Parathyroid adenoma (tissue), 2 donors: ENCODE measurements at regions not wholly inside any gene's neighbourhood (a gene's known extent, or its start where the extent isn't known, plus 50 kb on each side); places are given as distances from the start of the nearest gene placed in this dataset.
"Not testable (repeated sequence)": the region's sequence is repeated elsewhere in the genome, so short reads cannot be mapped to it uniquely, and the experiment has no call there.

Experiments
- H2AFZ ChIP-seq: fragments of 300-600 bp; sonication (generic); one replicate; pipeline ENCODE4 v1.7.0; 2017; ENCODE audit warnings: antibody characterized with exemption, mild to moderate bottlenecking
- H3K27ac ChIP-seq: fragments of 300-600 bp; sonication (generic); one replicate; pipeline ENCODE4 v1.7.0; 2017
- H3K27me3 ChIP-seq: fragments of 300-600 bp; sonication (generic); one replicate; pipeline ENCODE4 v1.7.0; 2017; ENCODE audit warnings: low read length; ENCODE audit not compliant: control insufficient read depth, insufficient read depth
- H3K36me3 ChIP-seq: fragments of 300-600 bp; sonication (generic); one replicate; pipeline ENCODE4 v1.7.0; 2017; ENCODE audit warnings: low read length; ENCODE audit not compliant: control insufficient read depth, insufficient read depth
- H3K4me1 ChIP-seq: fragments of 300-600 bp; sonication (generic); one replicate; pipeline ENCODE4 v1.7.0; 2017; ENCODE audit warnings: control low read depth
- H3K4me2 ChIP-seq: fragments of 300-600 bp; sonication (generic); one replicate; pipeline ENCODE4 v1.7.0; 2017; ENCODE audit warnings: low read length
- H3K4me3 ChIP-seq: fragments of 300-600 bp; sonication (generic); one replicate; pipeline ENCODE4 v1.7.0; 2017; ENCODE audit warnings: low read depth, low read length
- H3K79me2 ChIP-seq: fragments of 300-600 bp; sonication (generic); one replicate; pipeline ENCODE4 v1.7.0; 2017; ENCODE audit warnings: control low read depth
- H3K9ac ChIP-seq: fragments of 300-600 bp; sonication (generic); one replicate; pipeline ENCODE4 v1.7.0; 2017; ENCODE audit warnings: mild to moderate bottlenecking
- H3K9me3 ChIP-seq: fragments of 300-600 bp; sonication (generic); one replicate; pipeline ENCODE4 v1.7.0; 2017; ENCODE audit warnings: low read length; ENCODE audit not compliant: control insufficient read depth
- TF ChIP-seq, protein P1 (sequence below): fragments of 300-600 bp; sonication (generic); IDR thresholded peaks from one replicate; pipeline ENCODE4 v1.7.0; 2017; ENCODE audit warnings: antibody characterized with exemption, mild to moderate bottlenecking
- donor health status: primary hyperparathyroidism.

DNA sequence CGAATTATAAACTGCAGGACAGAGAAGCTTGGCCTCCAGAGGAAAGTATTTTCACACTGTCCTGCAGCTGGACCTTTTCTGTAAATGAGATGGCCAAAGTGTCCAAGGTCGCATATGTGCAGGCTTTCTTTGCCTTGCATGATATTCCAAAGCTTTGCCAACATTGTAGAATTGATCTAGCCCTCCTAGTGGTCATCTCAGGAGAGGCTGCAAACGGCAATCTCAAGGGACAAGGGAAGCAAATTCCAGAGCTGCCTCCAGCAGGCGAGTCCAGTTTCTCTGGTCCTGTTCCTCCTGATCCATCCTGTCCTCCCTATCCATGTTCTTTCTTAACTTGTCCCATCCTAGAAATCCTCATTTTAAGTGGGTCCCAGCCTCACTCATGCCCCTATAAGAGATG lies 373.4 kb upstream of the PCDH15 start:
- H3K27ac ChIP-seq: no peak overlapping the region
- no peaks in the 10 kb centered on the region for H3K79me2 ChIP-seq
- no peak overlapping the region for H3K4me3 ChIP-seq
- no peaks in the 10 kb centered on the region for H3K9me3 ChIP-seq
- TF ChIP-seq, protein P1, sequence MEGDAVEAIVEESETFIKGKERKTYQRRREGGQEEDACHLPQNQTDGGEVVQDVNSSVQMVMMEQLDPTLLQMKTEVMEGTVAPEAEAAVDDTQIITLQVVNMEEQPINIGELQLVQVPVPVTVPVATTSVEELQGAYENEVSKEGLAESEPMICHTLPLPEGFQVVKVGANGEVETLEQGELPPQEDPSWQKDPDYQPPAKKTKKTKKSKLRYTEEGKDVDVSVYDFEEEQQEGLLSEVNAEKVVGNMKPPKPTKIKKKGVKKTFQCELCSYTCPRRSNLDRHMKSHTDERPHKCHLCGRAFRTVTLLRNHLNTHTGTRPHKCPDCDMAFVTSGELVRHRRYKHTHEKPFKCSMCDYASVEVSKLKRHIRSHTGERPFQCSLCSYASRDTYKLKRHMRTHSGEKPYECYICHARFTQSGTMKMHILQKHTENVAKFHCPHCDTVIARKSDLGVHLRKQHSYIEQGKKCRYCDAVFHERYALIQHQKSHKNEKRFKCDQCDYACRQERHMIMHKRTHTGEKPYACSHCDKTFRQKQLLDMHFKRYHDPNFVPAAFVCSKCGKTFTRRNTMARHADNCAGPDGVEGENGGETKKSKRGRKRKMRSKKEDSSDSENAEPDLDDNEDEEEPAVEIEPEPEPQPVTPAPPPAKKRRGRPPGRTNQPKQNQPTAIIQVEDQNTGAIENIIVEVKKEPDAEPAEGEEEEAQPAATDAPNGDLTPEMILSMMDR: no peak
- H2AFZ ChIP-seq: no peak overlapping the region
- H3K4me1 ChIP-seq: no peaks in the 10 kb centered on the region
- no peaks in the 10 kb centered on the region for H3K36me3 ChIP-seq
- no peaks in the 10 kb centered on the region for H3K27me3 ChIP-seq
- no peak overlapping the region for H3K9ac ChIP-seq
- H3K4me2 ChIP-seq: no peak overlapping the region

DNA sequence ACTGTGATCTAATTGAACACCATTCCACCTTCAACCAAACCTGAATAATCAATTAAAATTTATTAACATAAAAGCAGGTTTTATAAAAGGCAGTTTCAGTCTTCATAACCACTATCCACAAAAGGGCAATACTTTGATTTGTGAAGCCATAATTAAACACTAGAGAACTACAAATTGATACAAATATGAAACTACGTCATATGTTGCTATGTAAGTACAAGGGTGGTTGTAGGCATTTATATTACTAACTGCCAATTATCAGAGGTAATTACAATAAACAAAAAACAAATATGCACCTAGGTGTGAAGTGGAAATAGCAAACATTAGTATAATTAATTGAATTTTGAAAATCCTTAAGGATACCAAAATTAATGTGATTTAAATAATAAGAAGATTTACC lies 368.5 kb upstream of the PCDH15 start:
- Histone ChIP-seq H3K27me3 (no peaks in the 10 kb centered on the region), H3K9ac (no peak overlapping the region), H3K4me1 (no peaks in the 10 kb centered on the region), H3K4me3 (no peak overlapping the region), H3K36me3 (no peaks in the 10 kb centered on the region), H3K9me3 (no peaks in the 10 kb centered on the region), H3K4me2 (no peak overlapping the region), H3K79me2 (no peaks in the 10 kb centered on the region), H2AFZ (no peak overlapping the region), H3K27ac (no peak overlapping the region)
- TF ChIP-seq, protein P1: no peak

DNA sequence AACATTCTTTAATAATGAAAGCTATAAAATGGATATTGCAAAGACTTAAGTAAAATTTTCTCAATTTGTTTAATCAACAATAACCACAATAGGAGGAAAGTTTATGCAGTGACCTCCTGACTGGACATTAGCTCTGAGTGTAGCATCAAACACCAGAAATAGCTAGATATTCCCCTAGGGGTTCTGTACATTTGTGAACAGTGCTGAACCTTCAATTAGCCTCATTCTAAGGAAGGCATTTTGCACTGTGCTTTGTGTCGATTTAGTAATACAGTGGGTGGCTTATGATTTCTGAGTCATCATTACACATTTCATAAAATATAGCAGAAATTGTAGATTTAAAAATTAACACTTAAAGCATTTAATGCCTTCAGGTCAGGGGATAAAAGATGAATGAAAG lies 367.3 kb upstream of the PCDH15 start:
- Histone ChIP-seq H3K4me1 (no peaks in the 10 kb centered on the region), H3K4me3 (no peak overlapping the region), H3K36me3 (no peaks in the 10 kb centered on the region), H2AFZ (no peak overlapping the region), H3K27me3 (no peaks in the 10 kb centered on the region), H3K4me2 (no peak overlapping the region), H3K9ac (no peak overlapping the region), H3K9me3 (no peaks in the 10 kb centered on the region), H3K79me2 (no peaks in the 10 kb centered on the region), H3K27ac (no peak overlapping the region)
- TF ChIP-seq, protein P1: no peak

DNA sequence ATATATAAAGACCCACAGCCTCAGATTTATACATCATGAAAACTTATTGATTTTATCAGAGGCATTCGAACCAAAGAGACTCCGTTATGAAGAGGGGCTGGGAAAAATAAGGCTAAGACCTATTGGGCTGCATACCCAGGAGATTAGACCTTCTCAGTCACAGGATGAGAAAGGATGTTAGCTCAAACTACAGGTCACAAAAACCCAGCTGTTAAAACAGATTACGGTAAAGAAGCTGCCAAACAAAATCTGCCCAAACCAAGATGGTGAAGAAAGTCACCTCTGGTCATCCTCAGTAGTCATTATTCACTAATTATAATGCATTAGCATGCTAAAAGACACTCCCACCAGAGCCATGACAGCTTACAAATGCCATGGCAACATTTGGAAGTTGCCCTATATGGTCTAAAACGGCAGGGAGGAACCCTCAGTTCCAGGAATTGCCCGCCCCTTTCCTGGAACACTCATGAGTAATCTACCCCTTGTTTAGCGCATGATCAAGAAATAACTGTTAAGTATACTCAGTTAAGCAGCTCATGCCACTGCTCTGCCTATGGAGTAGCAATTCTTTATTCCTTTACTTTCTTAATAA lies 362.5 kb upstream of the PCDH15 start:
- H3K27ac ChIP-seq: no peak overlapping the region
- no peaks in the 10 kb centered on the region for H3K27me3 ChIP-seq
- H3K4me3 ChIP-seq: no peak overlapping the region
- no peaks in the 10 kb centered on the region for H3K79me2 ChIP-seq
- H3K9me3 ChIP-seq: no peaks in the 10 kb centered on the region
- TF ChIP-seq, protein P1: no peak
- H3K4me1 ChIP-seq: no peaks in the 10 kb centered on the region
- no peak overlapping the region for H3K9ac ChIP-seq
- H2AFZ ChIP-seq: no peak overlapping the region
- H3K36me3 ChIP-seq: no peaks in the 10 kb centered on the region
- H3K4me2 ChIP-seq: no peak overlapping the region

DNA sequence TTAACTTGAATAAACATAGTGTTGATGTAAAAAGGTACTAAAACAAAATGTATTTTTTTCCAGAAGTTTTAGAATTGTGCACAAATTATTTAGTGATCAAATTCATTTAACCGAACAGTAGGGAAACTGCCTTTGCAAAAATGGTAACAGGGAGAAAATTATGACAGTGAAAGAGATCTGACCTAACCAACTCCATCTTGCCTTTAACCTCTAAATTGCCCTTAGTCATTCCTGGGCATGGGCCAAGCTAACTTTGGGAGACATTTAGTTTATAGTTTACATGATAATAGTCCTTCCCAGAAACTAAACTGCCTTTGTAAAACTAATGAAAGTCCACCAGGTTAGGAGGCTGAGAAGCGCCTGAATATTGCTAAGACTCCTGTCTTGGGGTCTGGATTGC lies 361.3 kb upstream of the PCDH15 start:
- not testable (repeated sequence) for H3K9ac ChIP-seq, H3K27ac ChIP-seq, H3K4me2 ChIP-seq, H2AFZ ChIP-seq, H3K36me3 ChIP-seq, H3K9me3 ChIP-seq, H3K4me1 ChIP-seq, H3K79me2 ChIP-seq, H3K4me3 ChIP-seq, H3K27me3 ChIP-seq
